ENCODE measurements at regions not wholly inside any gene's neighbourhood (a gene's known extent, or its start where the extent isn't known, plus 50 kb on each side); places are given as distances from the start of the nearest gene placed in this dataset.

DNA sequence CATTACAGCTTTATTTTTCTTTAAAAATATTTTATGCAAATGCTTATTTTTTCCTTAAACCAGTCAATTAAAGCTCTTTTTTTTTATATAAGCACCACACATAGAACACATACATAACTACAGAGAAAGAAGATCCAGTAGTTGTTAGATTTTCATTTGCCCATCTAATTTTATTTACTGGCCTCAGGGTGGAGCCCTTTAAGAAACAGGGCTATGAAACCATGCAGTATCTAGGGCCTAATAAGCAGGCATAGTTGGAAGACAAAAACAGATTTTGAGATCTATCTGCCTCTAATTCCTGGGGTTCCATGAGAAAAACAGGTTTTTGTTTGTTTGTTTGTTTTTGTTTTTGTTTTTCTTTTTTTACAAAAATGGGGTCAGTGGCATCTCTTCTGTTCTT is 120.6 kb downstream of the BCHE start:
- Histone ChIP-seq H3K9me3 (no peaks in the 10 kb centered on the region), H3K27me3 (no peaks in the 10 kb centered on the region), H3K36me3 (no peaks in the 10 kb centered on the region), H3K4me3 (no peak overlapping the region), H3K4me1 (ENCODE audit: insufficient read depth) (no peaks in the 10 kb centered on the region), H3K27ac (no peak overlapping the region)
- intact Hi-C loops (cut with DNase I) = no loop called here
- TF ChIP-seq, protein P1, sequence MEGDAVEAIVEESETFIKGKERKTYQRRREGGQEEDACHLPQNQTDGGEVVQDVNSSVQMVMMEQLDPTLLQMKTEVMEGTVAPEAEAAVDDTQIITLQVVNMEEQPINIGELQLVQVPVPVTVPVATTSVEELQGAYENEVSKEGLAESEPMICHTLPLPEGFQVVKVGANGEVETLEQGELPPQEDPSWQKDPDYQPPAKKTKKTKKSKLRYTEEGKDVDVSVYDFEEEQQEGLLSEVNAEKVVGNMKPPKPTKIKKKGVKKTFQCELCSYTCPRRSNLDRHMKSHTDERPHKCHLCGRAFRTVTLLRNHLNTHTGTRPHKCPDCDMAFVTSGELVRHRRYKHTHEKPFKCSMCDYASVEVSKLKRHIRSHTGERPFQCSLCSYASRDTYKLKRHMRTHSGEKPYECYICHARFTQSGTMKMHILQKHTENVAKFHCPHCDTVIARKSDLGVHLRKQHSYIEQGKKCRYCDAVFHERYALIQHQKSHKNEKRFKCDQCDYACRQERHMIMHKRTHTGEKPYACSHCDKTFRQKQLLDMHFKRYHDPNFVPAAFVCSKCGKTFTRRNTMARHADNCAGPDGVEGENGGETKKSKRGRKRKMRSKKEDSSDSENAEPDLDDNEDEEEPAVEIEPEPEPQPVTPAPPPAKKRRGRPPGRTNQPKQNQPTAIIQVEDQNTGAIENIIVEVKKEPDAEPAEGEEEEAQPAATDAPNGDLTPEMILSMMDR (IDR thresholded peaks at IDR 0.05) = no peak
- no peak for TF ChIP-seq POLR2A (IDR thresholded peaks at IDR 0.05)
- TF ChIP-seq EP300 (IDR thresholded peaks at IDR 0.05) = no peak
- DNase-seq = no peak

DNA sequence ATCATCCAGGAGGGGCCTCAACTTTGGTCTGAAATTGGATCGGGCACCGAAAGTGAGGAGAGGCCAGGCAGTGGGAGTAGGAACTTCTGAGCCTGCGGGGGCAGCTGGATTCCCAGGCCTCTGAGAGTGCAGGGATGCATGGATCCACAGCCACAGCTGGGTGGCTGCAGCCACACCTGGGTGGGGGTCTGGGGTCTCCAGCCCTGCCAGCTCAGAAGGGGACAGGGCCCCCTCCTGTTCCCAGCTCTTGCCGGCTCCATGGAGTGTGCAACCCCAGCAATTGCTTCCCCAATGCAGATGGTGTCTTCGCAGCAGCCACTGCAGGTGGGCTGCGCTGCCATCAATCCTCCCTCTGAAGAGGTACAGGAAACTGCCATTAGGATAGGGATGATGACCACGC is 123.7 kb downstream of the BCHE start:
- DNase-seq = no peak
- no peak overlapping the region for H3K27ac ChIP-seq
- no peaks in the 10 kb centered on the region for H3K9me3 ChIP-seq
- H3K4me3 ChIP-seq = no peak overlapping the region
- no peaks in the 10 kb centered on the region for H3K36me3 ChIP-seq
- 92 to 97% (median 94%) methylated on average over 7 of the region's 7 CpGs for WGBS, 3 donors
- H3K27me3 ChIP-seq = no peaks in the 10 kb centered on the region
- H3K4me1 ChIP-seq (ENCODE audit: insufficient read depth) = no peaks in the 10 kb centered on the region
- intact Hi-C loops (cut with DNase I) = no loop called here
- TF ChIP-seq, protein P1 (IDR thresholded peaks at IDR 0.05) = no peak
- no peak for TF ChIP-seq POLR2A (IDR thresholded peaks at IDR 0.05)
- no peak for TF ChIP-seq EP300 (IDR thresholded peaks at IDR 0.05)

DNA sequence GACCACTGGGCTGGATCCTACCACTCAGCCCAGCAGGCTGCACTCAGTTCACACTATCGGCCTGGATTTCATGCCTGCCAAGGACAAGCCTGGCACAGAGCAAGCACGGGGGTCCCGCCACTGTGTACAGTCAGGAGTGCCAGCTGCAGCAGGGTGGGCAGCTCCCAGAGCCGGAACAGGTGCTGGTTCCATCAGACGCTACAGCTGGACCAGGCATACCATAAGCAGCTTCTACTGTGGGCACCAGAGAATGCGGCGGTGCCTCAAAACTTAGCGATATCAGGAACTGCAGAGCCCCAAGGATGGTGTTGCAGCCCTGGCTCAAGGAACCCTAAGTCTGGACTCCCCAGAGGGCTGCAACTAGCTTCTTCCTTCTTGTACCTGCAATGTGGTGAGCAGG is 124.8 kb downstream of the BCHE start:
- DNase-seq = no peak
- intact Hi-C loops (cut with DNase I) = no loop called here
- Histone ChIP-seq H3K4me1 (ENCODE audit: insufficient read depth) (no peaks in the 10 kb centered on the region), H3K36me3 (no peaks in the 10 kb centered on the region), H3K4me3 (no peak overlapping the region), H3K27me3 (no peaks in the 10 kb centered on the region), H3K27ac (no peak overlapping the region), H3K9me3 (no peaks in the 10 kb centered on the region)
- WGBS, 3 donors = 85 to 95% (median 90%) methylated on average over 8 of the region's 8 CpGs
- no peak for TF ChIP-seq EP300 (IDR thresholded peaks at IDR 0.05)
- TF ChIP-seq POLR2A (IDR thresholded peaks at IDR 0.05) = no peak
- TF ChIP-seq, protein P1 (IDR thresholded peaks at IDR 0.05) = no peak

DNA sequence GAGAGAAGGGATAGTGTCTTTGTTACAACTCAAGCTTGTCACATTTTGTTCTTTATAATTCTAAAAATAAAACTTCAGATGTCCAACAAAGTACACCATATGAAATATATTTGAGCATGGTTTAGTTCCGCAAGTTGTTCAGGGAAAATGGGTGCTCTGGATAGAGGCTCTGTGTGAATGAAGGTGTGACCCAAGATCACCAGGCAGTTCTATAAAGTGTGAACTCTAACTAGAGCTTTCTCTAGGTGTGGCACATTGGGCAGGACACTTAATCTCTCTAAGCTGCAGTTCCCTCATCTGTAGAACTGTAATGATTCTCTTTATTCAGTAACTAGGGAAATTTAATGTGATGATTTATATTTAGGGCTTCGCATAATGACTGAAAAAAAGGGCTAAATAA is 139.3 kb downstream of the BCHE start:
- no peaks in the 10 kb centered on the region for H3K4me1 ChIP-seq (ENCODE audit: insufficient read depth)
- no peak overlapping the region for H3K4me3 ChIP-seq
- no peak overlapping the region for H3K27ac ChIP-seq
- 85 to 91% (median 86%) methylated on average over 2 of the region's 2 CpGs for WGBS, 3 donors
- H3K9me3 ChIP-seq = no peaks in the 10 kb centered on the region
- H3K27me3 ChIP-seq = no peaks in the 10 kb centered on the region
- TF ChIP-seq POLR2A (IDR thresholded peaks at IDR 0.05) (no peak), EP300 (IDR thresholded peaks at IDR 0.05) (no peak)
- TF ChIP-seq, protein P1 (IDR thresholded peaks at IDR 0.05) = no peak
- intact Hi-C loops (cut with DNase I) = no loop called here
- H3K36me3 ChIP-seq = no peaks in the 10 kb centered on the region
- no peak for DNase-seq

DNA sequence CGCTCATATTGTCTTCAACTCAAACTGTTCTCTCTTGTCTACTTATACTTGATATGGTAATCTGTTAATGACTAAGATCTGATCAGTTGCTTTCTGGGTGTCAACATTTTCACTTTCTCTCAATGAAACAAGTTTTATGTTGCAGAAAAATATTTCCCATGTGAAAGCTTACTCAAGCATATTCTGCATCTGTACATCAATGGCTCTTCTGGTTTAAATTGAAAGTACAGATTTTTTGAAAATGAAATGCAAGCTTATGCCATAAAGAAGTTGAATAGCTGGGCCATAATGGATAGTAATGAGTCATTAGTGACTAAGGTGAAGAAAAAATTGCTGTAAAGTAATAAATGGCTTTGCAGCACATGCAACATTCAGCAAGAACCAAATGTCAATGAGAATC is 140.7 kb downstream of the BCHE start:
- Histone ChIP-seq H3K27me3 (no peaks in the 10 kb centered on the region), H3K4me1 (ENCODE audit: insufficient read depth) (no peaks in the 10 kb centered on the region), H3K9me3 (no peaks in the 10 kb centered on the region), H3K4me3 (no peak overlapping the region), H3K27ac (no peak overlapping the region), H3K36me3 (no peaks in the 10 kb centered on the region)
- intact Hi-C loops (cut with DNase I) = no loop called here
- no peak for DNase-seq
- no peak for TF ChIP-seq POLR2A (IDR thresholded peaks at IDR 0.05)
- no peak for TF ChIP-seq EP300 (IDR thresholded peaks at IDR 0.05)
- TF ChIP-seq, protein P1 (IDR thresholded peaks at IDR 0.05) = no peak
- WGBS, 3 donors = 95 to 98% (median 97%) methylated on average over 1 of the region's 1 CpG

Data from ovary (tissue), 7 donors.